ENCODE measurements at regions not wholly inside any gene's neighbourhood (a gene's known extent, or its start where the extent isn't known, plus 50 kb on each side); places are given as distances from the start of the nearest gene placed in this dataset.
A peak's percentile ranks its signal among the peaks of the same experiment; 100 is the strongest.
"Not testable (repeated sequence)": the region's sequence is repeated elsewhere in the genome, so short reads cannot be mapped to it uniquely, and the experiment has no call there.

- DNase-seq: no peak
- no peaks in the 10 kb centered on the region for H3K9me3 ChIP-seq (replicated peaks; ENCODE audit: control insufficient read depth, low read depth, low read length)
- no peaks in the 10 kb centered on the region for H3K36me3 ChIP-seq (ENCODE audit: control insufficient read depth, insufficient read depth, low read length)
- no peak overlapping the region for H3K27ac ChIP-seq (ENCODE audit: low read length)
- no peaks in the 10 kb centered on the region for H3K27me3 ChIP-seq (ENCODE audit: control insufficient read depth, insufficient read depth, low read length)
- H3K4me3 ChIP-seq (ENCODE audit: low read length): no peak overlapping the region
- H3K4me1 ChIP-seq (ENCODE audit: control insufficient read depth, insufficient read depth, low read length): no peaks in the 10 kb centered on the region
- 74% methylated on average over 8 of the region's 8 CpGs for WGBS (ENCODE audit: insufficient coverage)
Observed at GRCh38 chr1:20417581-20417980, 68.4 kb downstream of the CAMK2N1 start.

DNA sequence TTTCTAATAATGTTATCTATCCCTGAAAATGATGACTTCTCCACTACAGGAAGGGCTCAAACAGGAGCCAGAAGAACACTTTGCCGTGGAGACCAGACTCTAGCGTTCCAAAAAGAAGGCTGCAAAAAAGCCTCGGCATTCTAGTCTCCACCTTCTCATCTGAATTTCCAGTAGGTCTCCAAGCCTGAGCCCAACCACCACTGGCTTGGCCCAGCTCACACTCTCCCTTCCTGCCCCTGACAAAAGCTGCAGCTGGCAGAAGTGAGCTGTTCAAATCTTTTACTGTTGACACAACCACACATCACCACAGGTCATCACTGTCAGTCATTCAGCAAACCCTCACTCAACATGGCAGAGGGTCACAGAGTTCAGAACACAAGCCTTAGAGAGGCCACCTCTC is 69.3 kb downstream of the CAMK2N1 start:
- WGBS (ENCODE audit: insufficient coverage): 82% methylated on average over 2 of the region's 3 CpGs
- no peak overlapping the region for H3K4me3 ChIP-seq (ENCODE audit: low read length)
- H3K9me3 ChIP-seq (replicated peaks; ENCODE audit: control insufficient read depth, low read depth, low read length): no peaks in the 10 kb centered on the region
- no peak for DNase-seq
- H3K36me3 ChIP-seq (ENCODE audit: control insufficient read depth, insufficient read depth, low read length): no peaks in the 10 kb centered on the region
- H3K4me1 ChIP-seq (ENCODE audit: control insufficient read depth, insufficient read depth, low read length): no peaks in the 10 kb centered on the region
- no peak overlapping the region for H3K27ac ChIP-seq (ENCODE audit: low read length)
- no peaks in the 10 kb centered on the region for H3K27me3 ChIP-seq (ENCODE audit: control insufficient read depth, insufficient read depth, low read length)

GRCh38 chr1:20413776-20414140 is 72.3 kb downstream of the CAMK2N1 start:
- Histone ChIP-seq H3K4me1 (ENCODE audit: control insufficient read depth, insufficient read depth, low read length) (no peaks in the 10 kb centered on the region), H3K9me3 (replicated peaks; ENCODE audit: control insufficient read depth, low read depth, low read length) (no peaks in the 10 kb centered on the region), H3K27me3 (ENCODE audit: control insufficient read depth, insufficient read depth, low read length) (peaks cover 2% of the 10 kb centered on the region), H3K4me3 (ENCODE audit: low read length) (no peak overlapping the region), H3K36me3 (ENCODE audit: control insufficient read depth, insufficient read depth, low read length) (no peaks in the 10 kb centered on the region), H3K27ac (ENCODE audit: low read length) (no peak overlapping the region)
- DNase-seq: no peak
- 100% methylated on average over 1 of the region's 3 CpGs for WGBS (ENCODE audit: insufficient coverage)

GRCh38 chr1:20413136-20413775 is 72.8 kb downstream of the CAMK2N1 start:
- Histone ChIP-seq H3K27me3 (ENCODE audit: control insufficient read depth, insufficient read depth, low read length) (peaks cover 2% of the 10 kb centered on the region), H3K27ac (ENCODE audit: low read length) (no peak overlapping the region), H3K9me3 (replicated peaks; ENCODE audit: control insufficient read depth, low read depth, low read length) (no peaks in the 10 kb centered on the region), H3K4me1 (ENCODE audit: control insufficient read depth, insufficient read depth, low read length) (no peaks in the 10 kb centered on the region), H3K4me3 (ENCODE audit: low read length) (no peak overlapping the region), H3K36me3 (ENCODE audit: control insufficient read depth, insufficient read depth, low read length) (no peaks in the 10 kb centered on the region)
- DNase-seq: no peak
- 68% methylated on average over 7 of the region's 11 CpGs for WGBS (ENCODE audit: insufficient coverage)

DNA sequence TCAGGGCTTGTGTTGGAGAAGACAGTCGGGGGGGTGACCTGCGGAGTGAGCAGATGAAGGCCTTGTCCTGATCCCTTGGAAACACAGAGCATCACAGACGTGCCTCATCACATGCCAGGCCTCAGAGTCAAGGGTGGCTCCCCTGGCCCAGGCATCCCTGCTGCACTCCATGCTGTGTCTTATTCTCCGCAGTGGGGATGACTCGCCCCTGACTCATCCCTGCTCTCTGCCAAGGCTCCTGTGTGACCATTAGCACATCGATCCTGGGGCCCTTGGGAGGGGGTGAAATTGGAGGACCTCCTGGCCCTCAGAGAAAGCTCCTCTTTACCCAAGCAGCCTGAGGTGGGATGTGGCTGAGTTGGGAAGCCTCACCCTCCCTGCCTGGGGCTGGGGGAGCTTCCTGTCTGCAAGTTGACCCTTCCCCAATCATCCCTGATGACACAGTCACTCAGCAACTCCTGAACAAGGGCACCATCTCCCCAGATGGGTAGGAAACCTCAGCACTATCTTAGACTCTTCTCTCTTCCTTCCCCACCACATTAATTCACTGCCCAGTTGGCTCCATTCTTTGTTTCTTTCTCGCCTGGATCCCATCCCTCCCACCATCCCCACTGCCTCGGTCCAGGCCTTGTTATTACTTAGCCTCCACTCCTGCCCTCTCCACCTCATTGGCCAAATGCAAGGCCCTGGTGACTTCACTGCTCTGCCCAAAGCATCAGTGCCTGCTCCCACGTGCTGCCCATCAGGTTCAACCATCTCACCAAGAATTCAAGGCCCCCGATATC is 74.6 kb downstream of the CAMK2N1 start:
- Histone ChIP-seq H3K4me3 (ENCODE audit: low read length) (no peak overlapping the region), H3K27me3 (ENCODE audit: control insufficient read depth, insufficient read depth, low read length) (peaks cover 7% of the 10 kb centered on the region), H3K27ac (ENCODE audit: low read length) (no peak overlapping the region), H3K9me3 (replicated peaks; ENCODE audit: control insufficient read depth, low read depth, low read length) (no peaks in the 10 kb centered on the region), H3K36me3 (ENCODE audit: control insufficient read depth, insufficient read depth, low read length) (no peaks in the 10 kb centered on the region), H3K4me1 (ENCODE audit: control insufficient read depth, insufficient read depth, low read length) (no peaks in the 10 kb centered on the region)
- WGBS (ENCODE audit: insufficient coverage): 72% methylated on average over 7 of the region's 10 CpGs
- no peak for DNase-seq

DNA sequence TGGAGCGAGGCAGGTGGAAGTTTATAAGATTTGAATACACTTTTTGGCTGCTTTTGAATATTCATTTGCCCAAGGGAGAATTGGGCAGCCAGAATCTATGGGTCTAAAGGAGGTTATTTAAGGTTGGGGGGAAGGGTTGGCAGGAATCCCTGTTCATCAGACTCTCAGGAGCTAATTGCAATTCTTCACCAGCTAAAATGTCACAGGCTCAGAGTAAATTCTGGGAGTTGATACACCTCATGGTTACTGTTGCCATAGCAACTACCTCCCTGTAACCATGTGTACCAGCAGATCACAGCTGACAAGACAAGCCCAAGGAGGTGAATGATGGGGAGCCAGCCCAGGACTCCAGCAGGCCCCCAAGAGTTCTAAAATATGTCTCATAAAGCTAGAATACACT is 75.5 kb downstream of the CAMK2N1 start:
- H3K27ac ChIP-seq (ENCODE audit: low read length): no peak overlapping the region
- H3K27me3 ChIP-seq (ENCODE audit: control insufficient read depth, insufficient read depth, low read length): peaks cover 10% of the 10 kb centered on the region
- 100% methylated on average over 1 of the region's 1 CpG for WGBS (ENCODE audit: insufficient coverage)
- no peaks in the 10 kb centered on the region for H3K36me3 ChIP-seq (ENCODE audit: control insufficient read depth, insufficient read depth, low read length)
- H3K9me3 ChIP-seq (replicated peaks; ENCODE audit: control insufficient read depth, low read depth, low read length): no peaks in the 10 kb centered on the region
- no peak overlapping the region for H3K4me3 ChIP-seq (ENCODE audit: low read length)
- no peaks in the 10 kb centered on the region for H3K4me1 ChIP-seq (ENCODE audit: control insufficient read depth, insufficient read depth, low read length)
- DNase-seq: no peak

DNA sequence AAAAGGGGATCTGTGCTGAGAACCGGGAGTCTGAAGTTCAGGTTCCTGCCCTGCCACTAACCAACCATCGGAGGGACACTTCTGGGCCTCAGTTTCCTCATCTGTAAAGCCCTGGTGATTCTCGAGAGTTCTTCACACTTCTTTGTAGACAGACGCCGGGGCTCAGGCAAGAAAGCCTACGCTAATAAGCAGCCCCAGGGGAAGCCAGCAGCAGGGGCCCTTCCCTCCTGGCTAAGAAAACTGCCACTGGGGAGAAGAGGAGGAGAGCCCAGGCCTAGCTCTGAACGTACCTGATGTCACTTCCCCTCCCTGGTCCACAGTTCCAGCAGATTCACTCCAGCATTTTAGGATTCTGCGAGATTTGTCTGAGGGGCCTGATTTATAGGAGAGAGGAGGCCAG is 76.0 kb downstream of the CAMK2N1 start:
- H3K4me1 ChIP-seq (ENCODE audit: control insufficient read depth, insufficient read depth, low read length): no peaks in the 10 kb centered on the region

DNA sequence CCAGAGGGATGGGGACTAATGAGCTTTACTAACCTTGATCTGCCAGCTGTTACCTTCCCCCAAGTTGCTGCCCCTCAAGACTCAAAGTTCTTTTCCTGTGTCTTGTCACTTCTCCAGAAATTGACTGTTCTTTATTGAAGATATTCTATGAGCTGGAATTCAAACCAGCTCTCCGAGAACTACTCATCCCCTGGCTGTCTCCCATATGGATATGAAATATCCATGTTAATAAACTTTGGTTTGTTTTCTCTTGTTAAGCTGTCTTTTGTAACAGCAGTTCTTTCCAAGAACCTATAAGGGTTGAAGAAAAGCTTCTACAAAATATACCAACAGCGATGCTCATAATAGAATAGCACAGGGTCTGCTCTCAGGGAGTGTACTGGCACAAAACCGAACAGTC is 77.0 kb downstream of the CAMK2N1 start:
- no peak for DNase-seq
- 60% methylated on average over 1 of the region's 3 CpGs for WGBS (ENCODE audit: insufficient coverage)
- H3K9me3 ChIP-seq (replicated peaks; ENCODE audit: control insufficient read depth, low read depth, low read length): no peaks in the 10 kb centered on the region
- H3K36me3 ChIP-seq (ENCODE audit: control insufficient read depth, insufficient read depth, low read length): no peaks in the 10 kb centered on the region
- H3K4me1 ChIP-seq (ENCODE audit: control insufficient read depth, insufficient read depth, low read length): no peaks in the 10 kb centered on the region
- H3K27ac ChIP-seq (ENCODE audit: low read length): no peak overlapping the region
- H3K27me3 ChIP-seq (ENCODE audit: control insufficient read depth, insufficient read depth, low read length): peaks cover 24% of the 10 kb centered on the region
- H3K4me3 ChIP-seq (ENCODE audit: low read length): no peak overlapping the region

More for the DNA sequence above, 76.0 kb downstream of the CAMK2N1 start:
- Histone ChIP-seq H3K27ac (ENCODE audit: low read length) (no peak overlapping the region), H3K9me3 (replicated peaks; ENCODE audit: control insufficient read depth, low read depth, low read length) (no peaks in the 10 kb centered on the region), H3K36me3 (ENCODE audit: control insufficient read depth, insufficient read depth, low read length) (no peaks in the 10 kb centered on the region), H3K27me3 (ENCODE audit: control insufficient read depth, insufficient read depth, low read length) (peaks cover 15% of the 10 kb centered on the region), H3K4me3 (ENCODE audit: low read length) (no peak overlapping the region)
- DNase-seq: no peak
- 39% methylated on average over 3 of the region's 8 CpGs for WGBS (ENCODE audit: insufficient coverage)

DNA sequence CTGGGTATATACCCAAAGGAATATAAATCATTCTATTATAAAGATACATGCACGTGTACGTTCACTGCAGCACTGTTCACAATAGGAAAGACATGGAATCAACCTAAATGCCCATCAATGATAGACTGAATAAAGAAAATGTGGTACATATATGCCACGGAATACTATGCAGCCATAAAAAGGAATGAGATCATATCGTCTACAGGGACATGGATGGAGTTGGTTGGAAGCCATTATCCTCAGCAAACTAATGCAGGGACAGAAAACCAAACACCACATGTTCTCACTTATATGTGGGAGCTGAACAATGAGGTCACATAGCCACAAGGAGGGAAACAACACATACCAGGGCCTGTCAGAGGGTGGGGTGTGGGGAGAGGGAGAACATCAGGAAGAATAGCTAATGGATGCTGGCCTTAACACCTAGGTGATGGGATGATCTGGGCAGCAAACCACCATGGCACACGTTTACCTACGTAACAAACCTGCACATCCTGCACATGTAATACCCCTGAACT is 77.8 kb downstream of the CAMK2N1 start:
- not testable (repeated sequence) for DNase-seq; H3K4me3 ChIP-seq (ENCODE audit: low read length); H3K36me3 ChIP-seq (ENCODE audit: control insufficient read depth, insufficient read depth, low read length); H3K4me1 ChIP-seq (ENCODE audit: control insufficient read depth, insufficient read depth, low read length); H3K9me3 ChIP-seq (replicated peaks; ENCODE audit: control insufficient read depth, low read depth, low read length); H3K27ac ChIP-seq (ENCODE audit: low read length)
- H3K27me3 ChIP-seq (ENCODE audit: control insufficient read depth, insufficient read depth, low read length): peaks cover 32% of the 10 kb centered on the region
- WGBS (ENCODE audit: insufficient coverage): no CpG with 5 or more reads among the region's 6 CpGs

DNA sequence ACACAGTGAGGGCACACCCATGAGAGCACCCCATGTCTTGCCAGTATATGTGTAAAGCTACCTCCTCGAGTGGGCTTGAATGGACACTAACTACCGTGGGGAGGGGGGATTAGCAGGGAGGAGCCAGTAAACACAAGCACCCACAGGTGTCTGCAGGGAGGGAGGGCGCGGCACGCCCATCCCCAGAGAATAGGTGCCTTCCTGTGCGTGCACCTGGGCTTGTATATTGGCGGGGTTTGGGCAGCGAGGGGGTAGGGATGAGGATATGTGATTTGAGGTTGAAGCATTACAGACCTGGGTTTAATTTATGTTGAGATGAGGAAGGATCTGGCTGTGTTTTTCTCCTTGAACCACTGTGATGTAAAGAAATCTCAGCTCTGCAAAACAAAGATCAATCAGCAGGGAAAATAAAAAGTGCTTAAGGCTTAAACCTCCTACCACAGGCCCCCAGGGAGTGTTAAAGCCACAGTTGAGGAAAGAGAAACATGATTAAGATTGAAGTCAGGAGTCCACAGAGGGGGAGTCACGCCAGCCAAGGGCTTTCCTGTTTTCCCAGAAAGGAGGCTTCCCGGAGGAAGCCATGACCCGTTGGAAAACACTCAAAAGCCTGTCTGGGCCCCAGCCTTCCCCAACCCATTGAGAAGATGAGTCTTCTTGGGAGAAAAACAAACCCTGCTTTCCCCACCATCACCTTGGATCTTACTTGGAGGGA is 80.0 kb downstream of the CAMK2N1 start:
- H3K27ac ChIP-seq (ENCODE audit: low read length): no peak overlapping the region
- peaks cover 48% of the 10 kb centered on the region for H3K27me3 ChIP-seq (ENCODE audit: control insufficient read depth, insufficient read depth, low read length)
- no peaks in the 10 kb centered on the region for H3K36me3 ChIP-seq (ENCODE audit: control insufficient read depth, insufficient read depth, low read length)
- no peaks in the 10 kb centered on the region for H3K9me3 ChIP-seq (replicated peaks; ENCODE audit: control insufficient read depth, low read depth, low read length)
- peak; percentile 9 for DNase-seq
- WGBS (ENCODE audit: insufficient coverage): 13% methylated on average over 8 of the region's 11 CpGs
- H3K4me3 ChIP-seq (ENCODE audit: low read length): no peak overlapping the region
- no peaks in the 10 kb centered on the region for H3K4me1 ChIP-seq (ENCODE audit: control insufficient read depth, insufficient read depth, low read length)

All from muscle of leg (tissue), 3 donors.